SK-N-SH (cell line): ENCODE measurements at regions not wholly inside any gene's neighbourhood (a gene's known extent, or its start where the extent isn't known, plus 50 kb on each side); places are given as distances from the start of the nearest gene placed in this dataset.

ENCODE experiments used
- CTCF ChIA-PET: fragments of 300-600, 350-600 bp; formaldehyde crosslinking; extraction: SDS; loops from one replicate; lab custom pipeline; 2021; lab: Yijun Ruan, JAX
- POLR2A ChIA-PET: fragments of 350-600 bp; sonication (Branson Sonifier 250); formaldehyde crosslinking; extraction: SDS; loops from one replicate; lab custom pipeline; 2020; ENCODE audit warnings: antibody characterized with exemption, inconsistent platforms; lab: Yijun Ruan, JAX
- DNase-seq: peaks from one replicate; pipeline ENCODE4 v3.0.0; 2012
- H2AFZ ChIP-seq: fragments of 200-600 bp; sonication (generic); 2 replicates; pipeline ENCODE4 v1.8.1; 2016; ENCODE audit warnings: antibody characterized with exemption, mild to moderate bottlenecking, low read depth
- H3F3A ChIP-seq: fragments of 200-600 bp; sonication (generic); replicated peaks from 2 replicates; pipeline ENCODE3; 2016; ENCODE audit warnings: antibody characterized with exemption, mild to moderate bottlenecking; ENCODE audit not compliant: insufficient read depth
- H3K27ac ChIP-seq, 2 experiments: fragments of 200-500 bp in 1 of 2; fragments of 200-600 bp in 1 of 2; sonication (Bioruptor generic) in 1 of 2; sonication (generic), shearing (Covaris generic) in 1 of 2; 2 replicates each; pipeline versions ENCODE4 v1.5.1 to v1.6.1; 2014 to 2016; ENCODE audit warnings: low read depth in 2 of 2, inconsistent platforms in 1 of 2, low read length in 1 of 2, mild to moderate bottlenecking in 1 of 2, mixed read lengths in 1 of 2
- H3K27me3 ChIP-seq: fragments of 200-600 bp; sonication (generic), shearing (Covaris generic); 2 replicates; pipeline ENCODE4 v1.6.1; 2016; ENCODE audit warnings: mixed run types; ENCODE audit not compliant: insufficient read depth
- H3K36me3 ChIP-seq, 2 experiments: fragments of 200-500 bp in 1 of 2; fragments of 200-600 bp in 1 of 2; sonication (Bioruptor generic) in 1 of 2; sonication (generic) in 1 of 2; replicated peaks in 1 of 2; 2 replicates each; pipeline versions ENCODE3 to v1.5.1; 2014 to 2016; ENCODE audit warnings: low read length in 1 of 2, mild to moderate bottlenecking in 1 of 2; ENCODE audit not compliant: insufficient read depth in 2 of 2, control insufficient read depth in 1 of 2
- H3K4me1 ChIP-seq, 2 experiments: fragments of 200-500 bp in 1 of 2; fragments of 200-600 bp in 1 of 2; sonication (Bioruptor generic) in 1 of 2; sonication (generic), shearing (Covaris generic) in 1 of 2; 2 replicates each; pipeline versions ENCODE4 v1.5.1 to v1.6.1; 2014 to 2016; ENCODE audit warnings: low read depth in 1 of 2, low read length in 1 of 2, mixed run types in 1 of 2; ENCODE audit not compliant: insufficient read depth in 2 of 2, control insufficient read depth in 1 of 2
- H3K4me2 ChIP-seq: fragments of 200-600 bp; sonication (generic), shearing (Covaris generic); 2 replicates; pipeline ENCODE4 v1.6.1; 2017; ENCODE audit warnings: mixed run types
- H3K4me3 ChIP-seq, 2 experiments: fragments of 200-500 bp in 1 of 2; fragments of 200-600 bp in 1 of 2; sonication (Bioruptor generic) in 1 of 2; sonication (generic), shearing (Covaris generic) in 1 of 2; 2 replicates each; pipeline versions ENCODE4 v1.5.1 to v1.8.1; 2014 to 2016; ENCODE audit warnings: low read depth in 2 of 2, inconsistent platforms in 1 of 2, low read length in 1 of 2, mild to moderate bottlenecking in 1 of 2, mixed read lengths in 1 of 2, moderate library complexity in 1 of 2
- H3K79me2 ChIP-seq: fragments of 200-600 bp; sonication (generic); 2 replicates; pipeline ENCODE4 v1.8.1; 2017; ENCODE audit warnings: mild to moderate bottlenecking; ENCODE audit not compliant: insufficient read depth
- H3K9ac ChIP-seq: fragments of 200-600 bp; sonication (generic); 2 replicates; pipeline ENCODE4 v1.6.1; 2017; ENCODE audit warnings: mixed run types
- H3K9me2 ChIP-seq: fragments of 200-600 bp; sonication (generic); 2 replicates; pipeline ENCODE4 v1.6.1; 2017; ENCODE audit warnings: mixed run types
- H3K9me3 ChIP-seq: fragments of 200-600 bp; sonication (generic); 2 replicates; pipeline ENCODE4 v1.6.1; 2017; ENCODE audit warnings: mixed run types, mild to moderate bottlenecking, moderate library complexity
- H4K20me1 ChIP-seq: fragments of 200-600 bp; sonication (generic); 2 replicates; pipeline ENCODE4 v1.6.1; 2017; ENCODE audit warnings: mild to moderate bottlenecking, mixed run types; ENCODE audit not compliant: insufficient read depth
- ELF1 ChIP-seq: IDR thresholded peaks from 2 replicates; pipeline ENCODE4 v1.4.0; 2012
- EP300 ChIP-seq, 2 experiments: IDR thresholded peaks; 2 replicates each; pipeline versions ENCODE4 v1.4.0 to v1.6.1; 2012; ENCODE audit warnings: borderline replicate concordance in 1 of 2, low read depth in 1 of 2, low read length in 1 of 2
- EZH2phosphoT487 ChIP-seq: fragments of 200-600 bp; sonication (generic); IDR thresholded peaks from 2 replicates; pipeline ENCODE4 v1.6.1; 2017; ENCODE audit warnings: low read depth, mixed run types, mild to moderate bottlenecking, antibody characterized with exemption, moderate library complexity, borderline replicate concordance
- FOSL2 ChIP-seq: IDR thresholded peaks from 2 replicates; pipeline ENCODE4 v1.4.0; 2012; ENCODE audit warnings: low read depth, mild to moderate bottlenecking, moderate library complexity, borderline replicate concordance
- MAX ChIP-seq: IDR thresholded peaks from 2 replicates; pipeline ENCODE4 v1.4.0; 2012; ENCODE audit warnings: low read depth
- PBX3 ChIP-seq: IDR thresholded peaks from 2 replicates; pipeline ENCODE4; 2012
- POLR2AphosphoS5 ChIP-seq: IDR thresholded peaks from 2 replicates; pipeline ENCODE4 v1.6.1; 2012; ENCODE audit warnings: low read depth, low read length
- RCOR1 ChIP-seq: fragments of 150-350 bp; IDR thresholded peaks from 2 replicates; pipeline ENCODE4 v1.6.1; 2017; ENCODE audit warnings: antibody characterized with exemption, low read length
- REST ChIP-seq: IDR thresholded peaks from 2 replicates; pipeline ENCODE4 v1.6.1; 2012; ENCODE audit warnings: mild to moderate bottlenecking, low read depth, low read length, moderate library complexity
- RFX5 ChIP-seq: IDR thresholded peaks from 2 replicates; pipeline ENCODE4 v1.6.1; 2012; ENCODE audit warnings: mild to moderate bottlenecking, improper control_type of control experiment, low read length
- RXRA ChIP-seq: IDR thresholded peaks from 2 replicates; pipeline ENCODE4 v1.4.0; 2012; ENCODE audit warnings: low read depth, mild to moderate bottlenecking, borderline replicate concordance
- SIN3A ChIP-seq: IDR thresholded peaks from 2 replicates; pipeline ENCODE4 v1.6.1; 2012; ENCODE audit warnings: low read depth, mild to moderate bottlenecking, low read length, moderate library complexity, borderline replicate concordance
- TCF12 ChIP-seq: IDR thresholded peaks from 2 replicates; pipeline ENCODE4 v1.4.0; 2012
- TEAD4 ChIP-seq: IDR thresholded peaks from 2 replicates; pipeline ENCODE4 v1.4.0; 2012; ENCODE audit warnings: mild to moderate bottlenecking, borderline replicate concordance; ENCODE audit not compliant: insufficient read depth
- WGBS: methylation state at CpG from one replicate; pipeline ENCODE4 v1.1.6; 2017; ENCODE audit warnings: low lambda C conversion rate; 5-methylcytosine and 5-hydroxymethylcytosine counted together
- TF ChIP-seq, protein P1 (sequence below): fragments of 200-600 bp; sonication (generic); IDR thresholded peaks from 2 replicates; pipeline ENCODE4 v1.6.1; 2017; ENCODE audit warnings: antibody characterized with exemption, mild to moderate bottlenecking, moderate library complexity
- TF ChIP-seq, protein P2 (sequence below): IDR thresholded peaks from 2 replicates; pipeline ENCODE4 v1.4.0; 2012; ENCODE audit warnings: low read depth, borderline replicate concordance

- ChIA-PET POLR2A (no interaction called here), CTCF (interaction anchor here (1.2 kb wide), 1 partner anchor 1115 kb away, joined by 3 read pairs; no protein-coding TSS in a partner anchor)
- no peak overlapping the region for H2AFZ ChIP-seq
- no peaks in the 10 kb centered on the region for H3K79me2 ChIP-seq
- no peaks in the 10 kb centered on the region for H3K27me3 ChIP-seq
- TF ChIP-seq EP300 (IDR thresholded peaks at IDR 0.05; ENCODE audit: borderline replicate concordance in 1 of 2, low read depth in 1 of 2, low read length in 1 of 2), result no peak
- no peak for TF ChIP-seq SIN3A
- TF ChIP-seq RCOR1, result no peak
- TF ChIP-seq POLR2AphosphoS5, result no peak
- TF ChIP-seq TEAD4, result no peak
- no peak for TF ChIP-seq FOSL2
- TF ChIP-seq ELF1, result no peak
- no peak for TF ChIP-seq RFX5
- TF ChIP-seq, protein P1, sequence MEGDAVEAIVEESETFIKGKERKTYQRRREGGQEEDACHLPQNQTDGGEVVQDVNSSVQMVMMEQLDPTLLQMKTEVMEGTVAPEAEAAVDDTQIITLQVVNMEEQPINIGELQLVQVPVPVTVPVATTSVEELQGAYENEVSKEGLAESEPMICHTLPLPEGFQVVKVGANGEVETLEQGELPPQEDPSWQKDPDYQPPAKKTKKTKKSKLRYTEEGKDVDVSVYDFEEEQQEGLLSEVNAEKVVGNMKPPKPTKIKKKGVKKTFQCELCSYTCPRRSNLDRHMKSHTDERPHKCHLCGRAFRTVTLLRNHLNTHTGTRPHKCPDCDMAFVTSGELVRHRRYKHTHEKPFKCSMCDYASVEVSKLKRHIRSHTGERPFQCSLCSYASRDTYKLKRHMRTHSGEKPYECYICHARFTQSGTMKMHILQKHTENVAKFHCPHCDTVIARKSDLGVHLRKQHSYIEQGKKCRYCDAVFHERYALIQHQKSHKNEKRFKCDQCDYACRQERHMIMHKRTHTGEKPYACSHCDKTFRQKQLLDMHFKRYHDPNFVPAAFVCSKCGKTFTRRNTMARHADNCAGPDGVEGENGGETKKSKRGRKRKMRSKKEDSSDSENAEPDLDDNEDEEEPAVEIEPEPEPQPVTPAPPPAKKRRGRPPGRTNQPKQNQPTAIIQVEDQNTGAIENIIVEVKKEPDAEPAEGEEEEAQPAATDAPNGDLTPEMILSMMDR, result no peak
- no peak for TF ChIP-seq TCF12
- TF ChIP-seq MAX, result no peak
- no peak for TF ChIP-seq RXRA
- no peak for TF ChIP-seq REST
- no peak for TF ChIP-seq PBX3
- no peak for TF ChIP-seq EZH2phosphoT487
- TF ChIP-seq, protein P2, sequence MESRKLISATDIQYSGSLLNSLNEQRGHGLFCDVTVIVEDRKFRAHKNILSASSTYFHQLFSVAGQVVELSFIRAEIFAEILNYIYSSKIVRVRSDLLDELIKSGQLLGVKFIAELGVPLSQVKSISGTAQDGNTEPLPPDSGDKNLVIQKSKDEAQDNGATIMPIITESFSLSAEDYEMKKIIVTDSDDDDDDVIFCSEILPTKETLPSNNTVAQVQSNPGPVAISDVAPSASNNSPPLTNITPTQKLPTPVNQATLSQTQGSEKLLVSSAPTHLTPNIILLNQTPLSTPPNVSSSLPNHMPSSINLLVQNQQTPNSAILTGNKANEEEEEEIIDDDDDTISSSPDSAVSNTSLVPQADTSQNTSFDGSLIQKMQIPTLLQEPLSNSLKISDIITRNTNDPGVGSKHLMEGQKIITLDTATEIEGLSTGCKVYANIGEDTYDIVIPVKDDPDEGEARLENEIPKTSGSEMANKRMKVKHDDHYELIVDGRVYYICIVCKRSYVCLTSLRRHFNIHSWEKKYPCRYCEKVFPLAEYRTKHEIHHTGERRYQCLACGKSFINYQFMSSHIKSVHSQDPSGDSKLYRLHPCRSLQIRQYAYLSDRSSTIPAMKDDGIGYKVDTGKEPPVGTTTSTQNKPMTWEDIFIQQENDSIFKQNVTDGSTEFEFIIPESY, result no peak
- H3K27ac ChIP-seq, result no peak overlapping the region
- H4K20me1 ChIP-seq, result no peaks in the 10 kb centered on the region
- H3K4me1 ChIP-seq, result no peaks in the 10 kb centered on the region; a peak in 1 of 4 replicates
- no peaks in the 10 kb centered on the region for H3K36me3 ChIP-seq
- DNase-seq, result no peak
- H3K4me3 ChIP-seq, result no peak overlapping the region
- H3F3A ChIP-seq, result no peaks in the 10 kb centered on the region
- H3K9ac ChIP-seq, result no peak overlapping the region
- no peak overlapping the region for H3K4me2 ChIP-seq
- no peaks in the 10 kb centered on the region for H3K9me3 ChIP-seq
- H3K9me2 ChIP-seq, result no peaks in the 10 kb centered on the region
- 7% methylated on average over 2 of the region's 2 CpGs for WGBS
These were observed 399.4 kb upstream of the CELF4 start for GRCh38 chr18:37964885-37965571.
